Stimulated activated CD8-positive, alpha-beta memory T cell treated with anti-CD3 and anti-CD28 coated beads, Interleukin-7, amount 100 ng/mL, for 4 hours (primary cell): ENCODE measurements at regions not wholly inside any gene's neighbourhood (a gene's known extent, or its start where the extent isn't known, plus 50 kb on each side); places are given as distances from the start of the nearest gene placed in this dataset.

Source experiments
- DNase-seq, 2 donors: peaks; one replicate each; pipeline ENCODE4 v3.0.0-alpha.2; 2020; ENCODE audit warnings: low read depth in 2 of 2

DNA sequence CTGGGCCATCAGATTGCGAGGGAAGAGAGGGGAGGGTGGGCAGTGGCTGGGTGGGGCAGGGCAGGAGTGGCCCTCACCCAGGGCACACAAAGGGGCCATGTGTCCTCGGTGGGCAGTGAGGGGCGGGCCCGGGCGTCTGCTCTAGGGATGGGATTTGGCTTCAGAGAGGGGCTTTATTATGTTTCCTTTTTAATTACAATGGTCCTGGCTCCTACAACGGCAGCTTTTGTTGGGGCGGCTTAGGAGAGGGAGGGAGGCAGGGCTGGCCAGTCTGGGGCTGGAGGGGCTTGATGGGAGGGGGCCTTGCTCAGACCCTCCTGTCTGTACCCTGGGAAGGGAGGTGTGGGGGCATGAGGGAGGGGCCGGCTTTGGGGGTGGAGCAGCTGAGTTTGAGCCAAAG lies 102.8 kb upstream of the WNT4 start:
- DNase-seq: no peak

DNA sequence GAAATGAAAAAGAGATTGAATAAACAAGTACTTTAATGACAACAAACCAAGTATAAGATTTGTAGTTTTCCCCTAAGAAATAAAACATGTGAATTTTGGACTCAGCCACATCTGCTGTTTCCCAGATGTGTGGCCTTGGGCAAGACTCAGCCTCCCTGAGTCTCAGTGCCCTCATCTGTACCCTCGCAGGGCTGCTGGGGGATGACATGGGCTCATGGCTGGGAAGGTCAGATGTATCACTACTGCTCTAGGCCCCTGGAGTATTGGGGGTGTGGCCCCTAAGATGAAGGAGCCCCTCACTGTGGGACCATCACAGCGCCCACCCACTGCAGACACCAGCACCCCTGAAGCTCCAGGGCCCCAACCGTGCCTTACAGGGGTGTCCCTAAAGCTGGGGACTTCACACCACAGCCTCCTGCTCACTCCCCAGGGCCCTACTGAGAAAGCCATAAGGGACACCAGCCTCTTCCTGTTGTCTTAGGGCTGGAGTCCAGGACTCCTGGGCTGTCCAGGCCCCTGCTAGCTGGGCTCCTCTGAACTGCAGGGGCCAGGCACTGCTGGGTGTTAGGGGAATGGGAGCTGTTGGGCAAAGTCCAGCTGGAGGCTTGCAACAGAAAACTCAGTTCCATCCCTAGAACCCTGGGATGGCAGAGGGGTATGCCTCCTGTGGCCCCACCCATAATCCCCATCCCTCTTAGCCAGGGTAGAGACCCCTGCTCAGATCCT lies 104.0 kb upstream of the WNT4 start:
- no peak for DNase-seq

DNA sequence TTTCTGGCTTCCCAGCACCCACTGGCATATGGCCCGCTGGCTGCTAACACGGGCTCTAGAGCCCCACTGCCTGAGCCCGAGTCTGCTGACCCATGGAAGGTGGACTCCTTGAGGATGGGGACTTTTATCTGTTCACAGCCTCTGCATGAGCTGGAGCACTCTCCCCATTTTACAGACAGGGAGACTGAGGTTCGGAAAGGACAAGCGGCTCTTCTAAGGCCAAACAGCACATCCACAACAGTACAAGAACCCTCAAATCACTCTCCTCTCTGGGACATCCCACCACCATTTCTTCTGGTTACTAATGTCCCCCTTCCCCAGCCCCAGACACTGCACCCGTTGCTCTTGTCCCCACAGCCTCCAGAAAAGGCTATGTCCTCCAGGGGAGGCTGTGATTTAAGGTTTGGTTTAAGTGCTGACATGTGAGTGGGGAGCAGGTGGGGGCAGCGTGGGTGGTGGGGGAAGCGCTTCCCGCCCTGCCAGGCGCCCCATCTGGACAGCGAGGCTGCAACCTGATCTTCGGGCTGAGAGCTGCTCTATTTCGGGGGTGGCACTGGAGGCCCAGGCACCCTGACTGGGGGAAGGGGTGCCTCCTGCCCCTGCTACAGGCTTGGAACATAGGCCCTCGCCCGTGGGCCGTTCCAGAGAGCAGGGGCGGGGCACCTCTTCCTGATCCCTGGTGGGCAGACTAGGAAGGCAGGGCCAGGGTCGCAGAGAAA lies 104.8 kb upstream of the WNT4 start:
- no peak for DNase-seq

DNA sequence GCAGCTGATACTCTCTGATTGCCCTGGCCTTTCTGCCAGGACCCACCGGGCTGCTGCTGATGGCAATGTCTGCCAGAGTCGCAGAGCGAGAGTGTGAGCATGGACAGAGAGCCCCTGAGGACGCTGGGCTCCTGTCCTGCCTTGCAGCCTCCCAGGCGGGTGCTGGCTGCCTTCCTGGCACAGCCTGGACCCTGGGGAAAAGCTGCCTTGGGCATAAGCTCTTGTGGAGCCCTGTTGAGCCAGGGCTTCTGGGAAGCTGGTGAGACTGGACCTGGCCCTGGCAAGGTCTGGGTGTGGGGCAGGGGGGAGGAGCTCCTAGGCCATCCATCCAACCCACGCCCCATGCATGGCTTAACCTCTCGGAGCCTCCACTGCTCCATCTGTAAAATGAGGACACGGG lies 105.8 kb upstream of the WNT4 start:
- no peak for DNase-seq

DNA sequence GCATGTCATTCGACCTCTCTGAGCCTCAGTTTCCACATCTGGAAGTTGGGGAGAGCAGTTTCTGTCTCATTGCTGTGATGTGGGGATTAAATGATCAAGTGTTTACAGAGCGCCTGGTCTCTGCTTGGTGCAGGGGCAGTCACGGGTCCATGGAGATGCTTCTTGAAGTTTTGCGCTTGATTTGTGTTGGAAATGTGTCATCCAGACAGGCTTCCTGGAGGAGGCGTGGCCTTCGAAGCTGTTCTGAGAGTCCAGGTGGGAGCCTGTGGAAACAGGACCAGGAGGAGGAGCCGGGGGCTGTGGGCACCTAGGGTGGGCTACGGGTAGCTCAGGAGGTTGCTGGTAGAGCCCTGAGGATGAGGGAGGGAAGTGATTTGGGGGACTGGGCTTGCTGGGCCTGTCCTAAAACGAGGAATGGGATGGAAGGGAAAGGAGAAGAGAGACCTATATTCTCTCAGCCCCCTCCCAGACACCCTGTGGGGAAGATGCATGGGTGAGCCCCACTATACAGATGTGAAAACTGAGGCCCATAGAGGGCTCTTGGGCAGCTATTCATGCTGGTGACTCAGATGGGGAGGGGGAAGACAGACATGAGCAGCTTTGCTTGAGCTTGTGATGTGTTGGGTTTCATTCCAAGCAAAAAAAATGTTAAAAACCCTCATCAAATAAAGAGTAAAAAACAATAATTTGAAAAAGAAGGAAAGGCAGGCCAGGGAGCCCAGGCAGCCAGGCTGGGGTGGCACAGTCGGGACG lies 107.2 kb upstream of the WNT4 start:
- no peak for DNase-seq

DNA sequence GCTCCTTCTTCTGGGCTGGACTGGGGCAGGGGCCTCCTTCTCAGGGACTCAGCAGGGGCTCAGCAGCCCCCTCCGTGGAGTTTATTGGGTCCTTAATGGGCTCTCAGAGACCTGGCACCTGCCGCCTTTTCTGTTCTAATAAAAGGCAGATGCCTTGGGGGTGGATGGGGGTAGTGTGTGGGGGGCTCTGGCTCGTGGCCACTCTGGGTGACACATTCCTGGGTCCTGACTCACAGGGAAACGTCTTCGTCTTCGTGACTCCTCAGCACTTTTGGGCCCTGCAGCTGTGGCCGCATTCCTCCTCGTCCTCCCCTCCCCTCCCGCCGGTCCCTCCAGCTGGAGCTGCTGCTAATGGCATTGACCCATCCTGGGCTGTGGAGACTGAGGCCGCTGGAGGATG lies 107.8 kb upstream of the WNT4 start:
- DNase-seq: no peak

DNA sequence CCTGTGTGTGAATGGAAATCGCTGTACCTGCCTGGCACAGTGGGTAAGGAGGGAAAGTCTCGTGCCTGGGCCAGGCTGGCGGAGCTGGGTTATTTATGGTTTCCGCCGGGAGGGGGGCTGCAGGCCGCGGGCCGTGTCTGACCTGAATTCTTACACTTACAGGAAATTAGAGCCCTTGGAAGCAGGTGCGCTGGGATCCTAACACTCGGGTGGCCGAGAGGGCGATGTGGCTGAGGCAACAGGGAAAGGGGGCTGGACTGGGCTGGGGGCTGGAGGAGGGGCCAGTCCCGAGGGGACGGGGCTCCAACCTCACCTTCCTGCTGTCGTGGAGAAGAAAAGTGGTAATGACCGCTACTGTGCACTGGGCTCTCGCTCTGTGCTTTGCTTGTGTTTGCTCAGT lies 109.4 kb upstream of the WNT4 start:
- no peak for DNase-seq

DNA sequence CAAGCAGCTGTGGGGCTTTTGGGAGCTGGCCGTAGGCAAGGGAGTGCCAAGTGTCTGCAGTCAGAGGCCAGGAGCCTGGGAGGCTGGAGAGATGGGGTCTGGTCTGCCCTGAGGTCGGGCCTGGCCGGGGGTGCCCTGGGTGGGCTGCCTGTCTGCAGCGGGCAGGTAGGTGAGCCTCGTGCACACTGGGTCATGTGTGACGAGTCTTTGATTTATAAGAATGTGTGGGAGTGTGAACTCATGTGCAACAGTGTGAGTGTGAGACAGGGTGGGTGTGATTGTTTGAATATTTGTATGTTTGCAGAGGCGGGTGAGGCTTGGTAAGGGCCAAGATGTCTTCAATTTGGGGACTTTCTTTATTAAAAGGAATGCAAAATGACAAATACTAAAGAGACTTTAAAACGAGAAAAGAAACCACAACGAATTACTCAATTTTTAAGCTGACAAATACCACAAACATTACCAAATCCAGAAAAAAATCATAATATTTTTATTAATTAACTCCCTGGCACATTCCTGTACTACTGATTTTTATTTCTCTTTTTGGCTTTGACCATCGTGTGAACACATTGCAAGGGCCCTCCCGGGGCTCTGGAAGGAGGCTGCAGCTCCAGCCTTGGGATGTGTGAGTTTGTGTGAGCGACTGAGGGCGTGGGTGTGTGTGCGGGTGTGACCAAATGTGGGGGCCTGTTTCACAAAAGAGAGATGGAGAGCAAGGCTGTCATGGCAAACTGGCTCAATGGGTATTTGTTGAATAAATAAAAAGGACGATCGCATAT lies 110.3 kb upstream of the WNT4 start:
- no peak for DNase-seq

DNA sequence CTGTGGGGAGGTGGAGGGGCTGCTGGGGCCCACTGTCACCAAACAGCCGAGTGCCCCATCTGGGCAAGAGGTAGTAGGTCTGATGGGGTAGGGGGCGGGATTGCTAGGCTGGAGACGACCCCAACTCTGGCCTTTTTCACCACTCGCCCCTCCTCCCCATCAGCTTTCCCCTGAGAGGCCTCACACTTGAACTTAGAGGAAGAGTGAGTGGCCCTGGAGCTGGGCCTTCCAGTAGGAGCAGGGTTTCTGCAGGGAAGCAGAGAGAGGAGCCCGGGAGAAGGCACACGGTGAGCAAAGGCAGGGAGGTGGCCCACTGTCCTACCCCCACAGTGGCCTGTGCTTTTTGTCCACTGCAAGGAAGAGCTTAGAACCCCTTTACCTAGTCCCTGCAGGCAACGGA lies 111.9 kb upstream of the WNT4 start:
- no peak for DNase-seq

DNA sequence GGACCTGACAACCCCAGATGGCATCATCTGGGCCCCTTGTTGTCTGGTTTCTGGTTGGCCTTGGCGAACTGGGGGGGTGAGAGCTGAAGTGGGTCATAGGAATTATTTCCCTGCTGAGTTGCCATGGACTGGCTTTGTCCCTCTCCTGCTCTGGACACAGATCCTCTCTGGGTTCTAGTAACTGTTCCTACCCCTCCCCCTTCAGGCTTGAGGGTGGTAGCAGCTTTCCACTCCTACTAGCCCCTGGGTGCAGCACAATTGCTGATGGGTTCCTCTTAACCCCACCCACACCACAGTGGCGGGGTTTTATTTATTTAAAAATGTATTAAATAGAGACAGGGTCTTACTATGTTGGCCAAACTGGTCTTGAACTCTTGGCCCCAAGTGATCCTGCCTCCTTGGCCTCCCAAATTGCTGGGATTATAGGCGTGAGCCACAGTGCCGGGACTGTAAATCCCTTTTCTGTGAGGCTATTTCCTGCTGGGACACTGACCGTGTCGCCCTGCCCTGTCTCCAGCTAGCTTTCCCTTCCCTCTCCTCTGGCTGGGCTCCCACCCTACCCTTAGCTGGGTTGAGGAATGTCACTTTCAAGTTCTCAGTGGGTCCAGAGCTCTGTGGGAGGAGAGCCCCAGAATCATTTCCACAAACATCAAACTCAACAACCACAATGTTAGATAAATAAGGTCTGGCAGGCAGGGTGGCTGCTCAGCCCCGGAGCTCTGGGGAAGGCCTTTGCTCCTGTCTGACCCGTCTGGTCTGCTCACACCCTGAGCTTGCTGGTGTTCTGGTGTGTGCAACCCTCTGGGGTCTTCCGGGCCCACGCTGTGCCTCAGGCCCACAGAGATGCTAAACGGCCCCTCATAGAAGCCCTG lies 112.7 kb upstream of the WNT4 start:
- no peak for DNase-seq

DNA sequence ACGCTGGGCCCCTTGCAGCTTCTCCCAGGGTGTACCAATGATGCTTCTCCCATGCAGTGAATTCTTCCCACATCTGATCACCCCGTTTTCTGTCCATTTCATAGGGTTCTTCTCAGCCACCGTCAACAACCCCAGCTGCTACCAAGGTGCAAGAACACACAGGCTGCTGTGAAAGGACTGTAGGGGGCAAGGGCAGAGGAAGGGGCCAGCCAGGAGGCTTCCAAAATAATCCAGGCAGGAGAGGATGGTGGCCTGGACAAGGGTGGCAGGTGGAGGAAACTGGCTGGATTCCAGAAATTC lies 113.3 kb upstream of the WNT4 start:
- DNase-seq: no peak

DNA sequence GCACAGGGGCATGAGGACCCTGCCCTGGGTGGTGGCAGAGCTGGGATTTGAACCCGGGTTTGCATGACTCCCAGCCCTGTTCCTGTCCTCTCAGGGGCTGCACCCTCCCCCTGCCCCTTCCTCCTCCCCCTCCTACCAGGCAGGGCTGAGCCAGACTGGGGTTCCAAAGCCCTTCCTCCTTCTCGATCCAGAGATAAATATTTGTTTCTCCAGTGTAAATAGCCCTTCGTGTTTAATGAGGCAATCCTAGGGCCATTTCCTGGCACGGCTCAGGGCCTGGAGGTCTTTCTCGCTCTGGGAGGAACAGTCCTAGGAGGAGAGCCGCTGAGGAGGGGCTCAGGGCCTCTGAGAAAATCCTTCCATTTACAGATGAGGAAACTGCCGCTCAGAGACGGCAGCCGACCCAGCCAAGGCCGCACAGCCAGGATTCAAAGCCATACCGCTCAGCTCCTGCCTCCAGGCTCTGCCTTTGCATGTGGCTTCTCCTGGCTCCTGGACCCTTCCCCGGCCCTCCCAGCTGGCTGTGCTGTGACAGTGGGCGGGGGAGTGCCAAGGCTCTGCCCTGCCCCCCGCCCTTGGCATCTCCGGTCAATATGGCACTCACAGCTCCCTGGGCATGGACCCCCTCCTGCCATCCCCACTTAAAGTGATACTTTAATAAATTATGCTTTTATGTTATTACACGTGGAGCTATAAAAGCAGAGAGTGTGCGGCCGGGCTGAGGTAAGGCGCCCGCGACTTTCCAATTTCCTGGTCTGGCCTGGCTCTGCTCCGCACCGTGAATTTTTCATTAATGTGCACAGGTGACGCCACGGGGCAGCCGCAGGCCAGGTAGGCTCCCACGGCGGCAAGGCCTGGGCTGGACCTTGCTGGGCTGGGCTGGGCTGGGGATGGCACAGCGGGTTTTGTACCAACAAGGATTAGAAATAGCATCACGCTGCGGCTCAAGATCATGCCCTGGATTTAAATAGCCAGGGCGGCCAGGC lies 114.7 kb upstream of the WNT4 start:
- DNase-seq: no peak

DNA sequence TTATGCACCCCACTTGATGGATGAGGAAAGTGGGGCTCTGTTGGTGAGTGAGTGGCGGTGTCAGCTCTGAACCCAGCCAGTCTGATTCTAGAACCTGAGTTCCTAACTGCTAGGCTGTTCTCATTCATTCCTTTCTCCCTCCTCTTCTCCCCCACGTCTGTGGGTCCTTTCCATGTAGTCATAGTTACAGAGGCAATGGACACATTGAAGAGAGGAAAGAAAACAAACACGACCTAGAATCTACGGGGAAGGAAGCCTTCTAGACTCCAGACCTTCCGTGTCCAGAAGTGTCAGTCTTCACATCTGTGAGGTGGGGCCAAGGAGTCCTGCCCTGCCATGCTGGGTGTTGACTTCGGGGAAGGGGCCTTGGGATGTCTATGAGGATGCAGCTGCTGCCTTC lies 115.8 kb upstream of the WNT4 start:
- DNase-seq: no peak

DNA sequence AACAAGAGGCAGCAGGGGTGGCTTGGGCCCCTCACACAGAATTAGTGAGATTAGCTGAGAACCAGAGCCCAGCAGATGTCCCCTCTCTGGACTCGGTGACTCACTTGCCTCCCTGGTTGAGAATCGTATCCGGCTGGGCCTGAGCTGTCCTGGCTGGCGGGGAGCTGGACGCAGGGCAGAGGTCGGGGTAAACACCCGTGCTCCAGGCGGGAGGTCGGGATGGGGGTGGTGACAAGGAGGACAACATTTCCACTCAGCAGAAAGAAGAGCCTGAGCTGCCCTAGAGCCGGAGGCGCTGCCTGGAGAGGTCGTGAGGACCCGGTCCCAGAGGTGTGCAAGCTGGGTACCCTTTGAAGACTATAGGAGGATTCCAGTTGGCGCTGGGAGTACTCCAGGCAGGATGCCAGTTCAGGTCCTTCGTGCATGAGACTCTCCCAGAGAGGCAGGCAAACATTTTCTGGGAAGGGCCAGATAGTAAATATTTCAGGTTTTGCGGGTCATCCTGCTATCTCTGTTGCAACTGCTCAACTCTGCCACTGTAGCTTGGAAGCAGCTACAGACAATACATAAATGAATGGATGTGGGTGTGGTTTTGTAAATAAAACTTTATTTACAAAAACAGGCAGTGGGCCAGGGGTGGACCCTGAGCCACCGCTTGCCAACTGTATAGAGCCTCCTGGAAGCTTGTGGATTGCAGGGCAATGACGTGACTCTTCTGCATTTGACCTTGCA lies 116.8 kb upstream of the WNT4 start:
- no peak for DNase-seq

DNA sequence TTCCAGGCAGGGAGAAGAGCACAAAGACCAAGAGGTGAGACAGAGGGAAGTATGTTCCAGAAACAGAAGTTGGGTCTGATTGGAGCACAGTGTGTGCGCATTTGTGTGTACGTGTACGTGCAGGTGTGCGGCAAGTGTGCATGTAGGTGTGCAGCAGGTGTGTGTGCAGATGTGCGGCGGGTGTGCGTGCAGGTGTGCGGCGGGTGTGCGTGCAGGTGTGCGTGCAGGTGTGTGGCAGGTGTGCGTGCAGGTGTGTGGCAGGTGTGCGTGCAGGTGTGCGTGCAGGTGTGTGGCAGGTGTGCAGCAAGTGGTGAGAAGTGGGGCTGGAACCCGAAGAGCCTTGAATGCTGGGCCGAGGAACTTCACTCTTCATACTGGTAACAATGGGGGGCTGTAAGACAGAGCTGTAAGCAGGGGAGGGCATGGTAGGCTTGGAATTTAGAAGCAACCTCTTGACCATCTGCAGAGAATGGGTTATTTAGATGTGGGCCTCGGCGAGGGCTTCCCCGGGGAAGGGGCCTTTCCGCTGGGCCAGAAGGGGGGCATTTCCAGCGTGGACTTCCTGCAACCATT lies 118.0 kb upstream of the WNT4 start:
- no peak for DNase-seq

DNA sequence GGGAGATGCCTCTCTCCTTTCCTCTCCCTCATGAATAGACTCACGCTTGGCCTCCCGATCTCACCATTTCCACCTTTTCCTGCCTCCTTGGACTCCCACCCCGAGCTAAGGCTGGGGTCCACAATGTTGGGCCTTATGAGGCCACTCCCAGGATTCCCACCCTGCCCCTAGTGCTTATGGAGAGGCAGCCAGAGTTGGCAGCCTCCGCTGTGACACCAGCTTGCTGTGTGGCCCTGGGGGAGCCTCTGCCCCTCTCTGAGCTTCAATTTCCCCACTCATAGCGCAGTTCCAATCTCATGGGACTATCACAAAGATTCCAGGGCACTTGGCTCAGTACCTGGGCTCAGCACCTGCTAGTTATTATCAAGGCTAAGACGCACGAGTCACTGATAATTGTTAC lies 118.7 kb upstream of the WNT4 start:
- no peak for DNase-seq

DNA sequence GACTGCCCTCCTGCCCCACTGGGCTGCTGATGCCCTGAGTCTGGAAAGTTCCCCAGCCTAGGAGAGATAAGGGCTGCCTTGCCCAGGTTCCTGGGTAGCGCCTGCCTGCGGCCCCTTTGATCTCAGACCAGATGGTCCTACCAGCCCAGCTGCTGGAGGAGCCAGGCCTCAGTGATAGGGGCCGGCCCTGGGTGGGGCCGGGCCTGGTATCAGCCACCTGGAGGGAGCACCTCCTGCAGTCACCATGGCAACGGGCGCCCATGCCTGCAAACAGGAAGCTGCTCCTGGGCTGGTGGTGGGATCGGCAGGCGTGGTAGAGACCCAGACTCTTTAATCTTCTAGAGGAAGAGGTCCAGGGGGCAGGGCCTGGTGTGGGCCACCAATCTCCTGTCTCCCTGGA lies 119.7 kb upstream of the WNT4 start:
- DNase-seq: no peak

DNA sequence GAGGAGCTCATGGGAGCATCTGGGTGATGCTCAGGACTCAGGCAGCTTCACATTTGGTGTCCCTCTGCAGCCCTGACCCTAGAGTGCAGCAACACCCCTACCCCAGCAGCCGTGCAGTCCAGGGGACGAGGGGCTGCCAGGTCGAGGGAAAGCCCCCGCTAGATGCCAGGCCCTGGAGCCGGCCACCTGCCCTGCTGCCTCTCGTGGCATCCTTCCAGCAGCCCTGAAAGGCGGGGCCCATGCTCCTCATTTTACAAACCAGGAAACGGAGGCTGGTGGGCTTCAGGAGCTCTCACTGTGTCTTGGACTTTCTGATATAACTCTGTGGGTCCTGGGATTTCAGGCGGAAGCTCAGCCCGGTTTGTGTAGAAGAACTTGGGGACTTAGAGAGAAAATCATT lies 120.5 kb upstream of the WNT4 start:
- no peak for DNase-seq
